Activated CD4-positive, alpha-beta T cell treated with anti-CD3 and anti-CD28 coated beads for 36 hours (primary cell): ENCODE measurements at regions not wholly inside any gene's neighbourhood (a gene's known extent, or its start where the extent isn't known, plus 50 kb on each side); places are given as distances from the start of the nearest gene placed in this dataset.
"Not testable (repeated sequence)": the region's sequence is repeated elsewhere in the genome, so short reads cannot be mapped to it uniquely, and the experiment has no call there.

Source experiments
- ATAC-seq: fragments of 200-7000 bp; cut with Tn5 transposase; one replicate; pipeline ENCODE4 v1.10.0; 2021; ENCODE audit warnings: mild to moderate bottlenecking, moderate library complexity
- CTCF ChIA-PET: fragments of 350-600 bp; sonication (Branson Sonifier 250); formaldehyde crosslinking; loops from one replicate; lab custom pipeline; 2021; ENCODE audit warnings: antibody characterized with exemption; lab: Charles Lee
- POLR2A ChIA-PET: fragments of 350-600 bp; sonication (Branson Sonifier 250); formaldehyde crosslinking; loops from one replicate; lab custom pipeline; 2021; ENCODE audit warnings: antibody characterized with exemption, inconsistent platforms; lab: Charles Lee
- DNase-seq: peaks from one replicate; pipeline ENCODE4 v3.0.0-alpha.2; 2020
- H3K27ac Mint-ChIP-seq: one replicate; pipeline ENCODE4 v1.8.0; 2021; ENCODE audit warnings: mixed read lengths
- H3K27me3 Mint-ChIP-seq: one replicate; pipeline ENCODE4 v1.8.0; 2021; ENCODE audit warnings: mixed read lengths
- H3K36me3 Mint-ChIP-seq: one replicate; pipeline ENCODE4 v1.8.0; 2021; ENCODE audit warnings: low read depth, mixed read lengths
- H3K4me1 Mint-ChIP-seq: one replicate; pipeline ENCODE4 v1.8.0; 2021; ENCODE audit warnings: mixed read lengths
- H3K4me3 Mint-ChIP-seq: one replicate; pipeline ENCODE4 v1.8.0; 2021; ENCODE audit warnings: mild to moderate bottlenecking, moderate library complexity, mixed read lengths
- H3K9me3 Mint-ChIP-seq: one replicate; pipeline ENCODE4 v1.8.0; 2021; ENCODE audit warnings: low read depth, mixed read lengths
- intact Hi-C, 2 experiments: fragments of 100-400 bp; cut with DNase I in 1 of 2; cut with micrococcal nuclease in 1 of 2; formaldehyde crosslinking; loops; one replicate each; pipeline versions ENCODE4 v1.14.2 to v1.15.1; 2022 to 2024; cut with DNase I, micrococcal nuclease

- H3K27me3 Mint-ChIP-seq, H3K36me3 Mint-ChIP-seq, POLR2A ChIA-PET, DNase-seq, H3K4me3 Mint-ChIP-seq, CTCF ChIA-PET, H3K9me3 Mint-ChIP-seq, ATAC-seq: not testable (repeated sequence)
- intact Hi-C loops: loop anchor here (2.0 to 5.0 kb wide), 3 partner anchors 77 to 157 kb away; partner anchors contain the start of gene PARP8 (in 1 of the 2)
- Mint-ChIP-seq H3K27ac (peak overlapping the region; percentile 83), H3K4me1 (peaks cover 55% of the 10 kb centered on the region)
These were observed 75.8 kb upstream of the PARP8 start for GRCh38 chr5:50590444-50591189.

- ATAC-seq, H3K27me3 Mint-ChIP-seq, H3K9me3 Mint-ChIP-seq, DNase-seq, POLR2A ChIA-PET, H3K36me3 Mint-ChIP-seq, H3K4me3 Mint-ChIP-seq: not testable (repeated sequence)
- CTCF ChIA-PET: interaction anchor here (0.8 kb wide), 1 partner anchor 133 kb away, joined by 3 read pairs; no protein-coding TSS in a partner anchor
- H3K4me1 Mint-ChIP-seq: peaks cover 58% of the 10 kb centered on the region
- peak overlapping the region; percentile 83 for H3K27ac Mint-ChIP-seq
- intact Hi-C loops: loop anchor here (2.0 to 5.0 kb wide), 3 partner anchors 76 to 156 kb away; partner anchors contain the start of gene PARP8 (in 1 of the 2)
These were observed 75.1 kb upstream of the PARP8 start for GRCh38 chr5:50591338-50591737.

GRCh38 chr5:50593681-50594080 lies 72.8 kb upstream of the PARP8 start:
- Mint-ChIP-seq H3K27me3 (no peaks in the 10 kb centered on the region), H3K27ac (peak overlapping the region; percentile 64), H3K36me3 (peaks cover 8% of the 10 kb centered on the region), H3K9me3 (peaks cover 3% of the 10 kb centered on the region), H3K4me1 (peaks cover 56% of the 10 kb centered on the region), H3K4me3 (no peak overlapping the region)
- DNase-seq (peak; percentile 23), ATAC-seq (no peak)
- ChIA-PET CTCF (interaction anchor here (0.6 to 1.1 kb wide), 3 partner anchors 15 to 155 kb away, joined by 3 to 4 read pairs (median 3); no protein-coding TSS in a partner anchor), POLR2A (no interaction called here)
- intact Hi-C loops: loop anchor here (2.0 to 5.0 kb wide), 4 partner anchors 74 to 154 kb away; partner anchors contain the start of genes EMB (in 1 of the 2) and PARP8 (in 1 of the 2)

GRCh38 chr5:50595199-50595598 lies 71.2 kb upstream of the PARP8 start:
- Mint-ChIP-seq H3K27me3 (no peaks in the 10 kb centered on the region), H3K4me3 (no peak overlapping the region), H3K9me3 (peaks cover 5% of the 10 kb centered on the region), H3K36me3 (peaks cover 8% of the 10 kb centered on the region), H3K4me1 (peaks cover 47% of the 10 kb centered on the region), H3K27ac (peak overlapping the region; percentile 69)
- ChIA-PET POLR2A (no interaction called here), CTCF (no interaction called here)
- DNase-seq: peak; percentile 20
- ATAC-seq: peak; percentile 66
- intact Hi-C loops: loop anchor here (1.0 to 5.0 kb wide), 4 partner anchors 73 to 154 kb away; partner anchors contain the start of gene EMB (in 2 of the 2)

GRCh38 chr5:50601576-50601975 lies 64.9 kb upstream of the PARP8 start:
- H3K9me3 Mint-ChIP-seq, H3K36me3 Mint-ChIP-seq, H3K27me3 Mint-ChIP-seq, ATAC-seq, CTCF ChIA-PET, H3K27ac Mint-ChIP-seq, intact Hi-C loops, POLR2A ChIA-PET, H3K4me3 Mint-ChIP-seq: not testable (repeated sequence)
- H3K4me1 Mint-ChIP-seq: peaks cover 12% of the 10 kb centered on the region
- DNase-seq: peak; percentile 23

GRCh38 chr5:50606179-50606578 lies 60.3 kb upstream of the PARP8 start:
- POLR2A ChIA-PET: interaction anchor here (0.6 kb wide), 1 partner anchor 127 kb away, joined by 3 read pairs; no protein-coding TSS in a partner anchor
- H3K36me3 Mint-ChIP-seq: no peaks in the 10 kb centered on the region
- DNase-seq: no peak

GRCh38 chr5:50607456-50607855 lies 59.0 kb upstream of the PARP8 start:
- DNase-seq, CTCF ChIA-PET, H3K27me3 Mint-ChIP-seq, H3K9me3 Mint-ChIP-seq, H3K27ac Mint-ChIP-seq, intact Hi-C loops, H3K4me1 Mint-ChIP-seq, H3K4me3 Mint-ChIP-seq, ATAC-seq, POLR2A ChIA-PET, H3K36me3 Mint-ChIP-seq: not testable (repeated sequence)

More at GRCh38 chr5:50606179-50606578, 60.3 kb upstream of the PARP8 start:
- Mint-ChIP-seq H3K27ac (no peak overlapping the region), H3K9me3 (no peaks in the 10 kb centered on the region), H3K27me3 (no peaks in the 10 kb centered on the region), H3K4me1 (peaks cover 10% of the 10 kb centered on the region), H3K4me3 (no peak overlapping the region)
- no peak for ATAC-seq
- intact Hi-C loops: no loop called here
- CTCF ChIA-PET: no interaction called here

GRCh38 chr5:50607953-50608705 lies 58.3 kb upstream of the PARP8 start:
- H3K4me1 Mint-ChIP-seq, CTCF ChIA-PET, ATAC-seq, H3K27ac Mint-ChIP-seq, H3K4me3 Mint-ChIP-seq, DNase-seq, H3K9me3 Mint-ChIP-seq, intact Hi-C loops, H3K27me3 Mint-ChIP-seq, POLR2A ChIA-PET, H3K36me3 Mint-ChIP-seq: not testable (repeated sequence)

GRCh38 chr5:50613057-50613456 lies 53.4 kb upstream of the PARP8 start:
- H3K4me1 Mint-ChIP-seq, DNase-seq, CTCF ChIA-PET, H3K36me3 Mint-ChIP-seq, H3K9me3 Mint-ChIP-seq, ATAC-seq, H3K4me3 Mint-ChIP-seq, intact Hi-C loops, H3K27me3 Mint-ChIP-seq, POLR2A ChIA-PET, H3K27ac Mint-ChIP-seq: not testable (repeated sequence)
